ENCODE measurements at regions not wholly inside any gene's neighbourhood (a gene's known extent, or its start where the extent isn't known, plus 50 kb on each side); places are given as distances from the start of the nearest gene placed in this dataset.

GRCh38 chr10:132115732-132116131, 50.0 kb downstream of the JAKMIP3 start:
- no peaks in the 10 kb centered on the region for H3K4me1 Mint-ChIP-seq (ENCODE audit: low read depth)
- no peak for DNase-seq
- no peak overlapping the region for H3K4me3 Mint-ChIP-seq
- H3K36me3 Mint-ChIP-seq (ENCODE audit: low read depth), result no peaks in the 10 kb centered on the region; the same call in 1 of the 2 replicates
- TF ChIP-seq, protein P1, sequence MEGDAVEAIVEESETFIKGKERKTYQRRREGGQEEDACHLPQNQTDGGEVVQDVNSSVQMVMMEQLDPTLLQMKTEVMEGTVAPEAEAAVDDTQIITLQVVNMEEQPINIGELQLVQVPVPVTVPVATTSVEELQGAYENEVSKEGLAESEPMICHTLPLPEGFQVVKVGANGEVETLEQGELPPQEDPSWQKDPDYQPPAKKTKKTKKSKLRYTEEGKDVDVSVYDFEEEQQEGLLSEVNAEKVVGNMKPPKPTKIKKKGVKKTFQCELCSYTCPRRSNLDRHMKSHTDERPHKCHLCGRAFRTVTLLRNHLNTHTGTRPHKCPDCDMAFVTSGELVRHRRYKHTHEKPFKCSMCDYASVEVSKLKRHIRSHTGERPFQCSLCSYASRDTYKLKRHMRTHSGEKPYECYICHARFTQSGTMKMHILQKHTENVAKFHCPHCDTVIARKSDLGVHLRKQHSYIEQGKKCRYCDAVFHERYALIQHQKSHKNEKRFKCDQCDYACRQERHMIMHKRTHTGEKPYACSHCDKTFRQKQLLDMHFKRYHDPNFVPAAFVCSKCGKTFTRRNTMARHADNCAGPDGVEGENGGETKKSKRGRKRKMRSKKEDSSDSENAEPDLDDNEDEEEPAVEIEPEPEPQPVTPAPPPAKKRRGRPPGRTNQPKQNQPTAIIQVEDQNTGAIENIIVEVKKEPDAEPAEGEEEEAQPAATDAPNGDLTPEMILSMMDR (IDR thresholded peaks at IDR 0.05), result no peak
- H3K27me3 Mint-ChIP-seq (ENCODE audit: insufficient read depth), result peaks cover 24% of the 10 kb centered on the region
- peaks cover 4% of the 10 kb centered on the region; the same call in 1 of the 2 replicates for H3K9me3 Mint-ChIP-seq
- no peak overlapping the region for H3K27ac Mint-ChIP-seq

- DNase-seq, result no peak
- Mint-ChIP-seq H3K9me3 (peaks cover 4% of the 10 kb centered on the region; the same call in 1 of the 2 replicates), H3K4me3 (no peak overlapping the region), H3K4me1 (ENCODE audit: low read depth) (no peaks in the 10 kb centered on the region), H3K27me3 (ENCODE audit: insufficient read depth) (peaks cover 26% of the 10 kb centered on the region), H3K27ac (no peak overlapping the region), H3K36me3 (ENCODE audit: low read depth) (no peaks in the 10 kb centered on the region; the same call in 1 of the 2 replicates)
- TF ChIP-seq, protein P1 (IDR thresholded peaks at IDR 0.05), result no peak
These were observed 51.4 kb downstream of the JAKMIP3 start for GRCh38 chr10:132117146-132117545.

DNA sequence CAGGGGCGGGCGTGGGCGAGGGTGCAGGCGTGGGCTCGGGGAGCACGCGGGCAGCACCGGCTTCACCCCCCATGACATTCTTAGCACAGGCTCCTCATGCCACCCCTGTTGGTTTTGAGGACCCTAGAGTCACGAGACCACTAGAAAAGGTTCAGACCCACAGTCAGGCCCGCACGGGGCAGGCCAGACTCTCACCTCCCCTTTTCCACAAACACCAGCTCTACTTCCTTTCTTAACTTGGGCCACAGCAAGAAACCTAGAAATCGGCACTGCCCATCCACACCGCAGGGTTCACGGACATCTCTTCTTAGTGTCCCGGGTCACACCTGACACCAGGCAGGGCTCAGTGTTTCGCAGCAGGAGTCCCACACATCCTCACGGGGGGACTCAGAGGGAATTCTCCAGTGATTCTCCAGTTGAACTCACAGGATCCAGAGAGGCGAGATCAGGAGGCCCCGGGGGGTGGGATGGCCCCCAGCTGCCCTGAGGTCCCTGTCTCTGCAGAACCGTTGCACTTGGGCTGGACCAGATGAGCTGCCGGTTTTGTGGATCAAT, 52.0 kb downstream of the JAKMIP3 start:
- Mint-ChIP-seq H3K9me3 (peaks cover 4% of the 10 kb centered on the region; the same call in 1 of the 2 replicates), H3K27me3 (ENCODE audit: insufficient read depth) (peaks cover 23% of the 10 kb centered on the region), H3K4me3 (no peak overlapping the region), H3K4me1 (ENCODE audit: low read depth) (no peaks in the 10 kb centered on the region), H3K36me3 (ENCODE audit: low read depth) (no peaks in the 10 kb centered on the region; the same call in 1 of the 2 replicates), H3K27ac (no peak overlapping the region)
- TF ChIP-seq, protein P1 (IDR thresholded peaks at IDR 0.05), result no peak
- DNase-seq, result no peak

GRCh38 chr10:132118366-132118765, 52.6 kb downstream of the JAKMIP3 start:
- peaks cover 4% of the 10 kb centered on the region; the same call in 1 of the 2 replicates for H3K9me3 Mint-ChIP-seq
- DNase-seq, result no peak
- H3K36me3 Mint-ChIP-seq (ENCODE audit: low read depth), result no peaks in the 10 kb centered on the region; the same call in 1 of the 2 replicates
- H3K27me3 Mint-ChIP-seq (ENCODE audit: insufficient read depth), result peaks cover 17% of the 10 kb centered on the region
- no peak overlapping the region for H3K27ac Mint-ChIP-seq
- H3K4me1 Mint-ChIP-seq (ENCODE audit: low read depth), result no peaks in the 10 kb centered on the region
- no peak overlapping the region for H3K4me3 Mint-ChIP-seq
- TF ChIP-seq, protein P1 (IDR thresholded peaks at IDR 0.05), result no peak

GRCh38 chr10:132120200-132120599, 54.5 kb downstream of the JAKMIP3 start:
- TF ChIP-seq, protein P1 (IDR thresholded peaks at IDR 0.05), result no peak
- Mint-ChIP-seq H3K36me3 (ENCODE audit: low read depth) (no peaks in the 10 kb centered on the region; the same call in 1 of the 2 replicates), H3K27ac (no peak overlapping the region), H3K27me3 (ENCODE audit: insufficient read depth) (peaks cover 23% of the 10 kb centered on the region), H3K9me3 (peaks cover 9% of the 10 kb centered on the region; the same call in 1 of the 2 replicates), H3K4me1 (ENCODE audit: low read depth) (no peaks in the 10 kb centered on the region), H3K4me3 (no peak overlapping the region)
- DNase-seq, result no peak
